GM18508 (cell line): ENCODE measurements at regions not wholly inside any gene's neighbourhood (a gene's known extent, or its start where the extent isn't known, plus 50 kb on each side); places are given as distances from the start of the nearest gene placed in this dataset.
"Not testable (repeated sequence)": the region's sequence is repeated elsewhere in the genome, so short reads cannot be mapped to it uniquely, and the experiment has no call there.

Source experiments
- ATAC-seq: cut with Tn5 transposase; IDR thresholded peaks from one replicate; pipeline ENCODE4 v1.9.1; 2021; ENCODE audit warnings: moderate number of reproducible peaks; ENCODE audit not compliant: insufficient read depth, unreplicated experiment

- no peak for ATAC-seq
Observed at GRCh38 chr4:31234901-31235300, 514.7 kb downstream of the PCDH7 start.

- no peak for ATAC-seq
Observed at GRCh38 chr4:31236020-31236638, 516.0 kb downstream of the PCDH7 start.

- ATAC-seq: no peak
Observed at GRCh38 chr4:31236639-31237173, 516.5 kb downstream of the PCDH7 start.

GRCh38 chr4:31237233-31237632, 517.1 kb downstream of the PCDH7 start:
- no peak for ATAC-seq

GRCh38 chr4:31239886-31240285, 519.7 kb downstream of the PCDH7 start:
- ATAC-seq: no peak

GRCh38 chr4:31241504-31242106, 521.4 kb downstream of the PCDH7 start:
- no peak for ATAC-seq

GRCh38 chr4:31246856-31247255, 526.7 kb downstream of the PCDH7 start:
- no peak for ATAC-seq

- ATAC-seq: no peak
Observed at GRCh38 chr4:31259119-31259518, 539.0 kb downstream of the PCDH7 start.

GRCh38 chr4:31261632-31262031, 541.5 kb downstream of the PCDH7 start:
- ATAC-seq: no peak

- ATAC-seq: not testable (repeated sequence)
Observed at GRCh38 chr4:31266094-31266493, 545.9 kb downstream of the PCDH7 start.

- no peak for ATAC-seq
Observed at GRCh38 chr4:31272331-31273061, 552.3 kb downstream of the PCDH7 start.

- no peak for ATAC-seq
Observed at GRCh38 chr4:31275906-31276305, 555.7 kb downstream of the PCDH7 start.

GRCh38 chr4:31283679-31284078, 563.5 kb downstream of the PCDH7 start:
- no peak for ATAC-seq

GRCh38 chr4:31290836-31291235, 570.7 kb downstream of the PCDH7 start:
- no peak for ATAC-seq

- ATAC-seq: no peak
Observed at GRCh38 chr4:31291238-31291637, 571.1 kb downstream of the PCDH7 start.

GRCh38 chr4:31294655-31295480, 574.7 kb downstream of the PCDH7 start:
- ATAC-seq: no peak

GRCh38 chr4:31298737-31299136, 578.6 kb downstream of the PCDH7 start:
- no peak for ATAC-seq

- no peak for ATAC-seq
Observed at GRCh38 chr4:31307029-31307428, 586.9 kb downstream of the PCDH7 start.

- ATAC-seq: no peak
Observed at GRCh38 chr4:31324814-31325213, 604.6 kb downstream of the PCDH7 start.

- ATAC-seq: no peak
Observed at GRCh38 chr4:31325300-31325699, 605.1 kb downstream of the PCDH7 start.

- no peak for ATAC-seq
Observed at GRCh38 chr4:31327031-31327430, 606.9 kb downstream of the PCDH7 start.
